ENCODE measurements at regions not wholly inside any gene's neighbourhood (a gene's known extent, or its start where the extent isn't known, plus 50 kb on each side); places are given as distances from the start of the nearest gene placed in this dataset.

DNA sequence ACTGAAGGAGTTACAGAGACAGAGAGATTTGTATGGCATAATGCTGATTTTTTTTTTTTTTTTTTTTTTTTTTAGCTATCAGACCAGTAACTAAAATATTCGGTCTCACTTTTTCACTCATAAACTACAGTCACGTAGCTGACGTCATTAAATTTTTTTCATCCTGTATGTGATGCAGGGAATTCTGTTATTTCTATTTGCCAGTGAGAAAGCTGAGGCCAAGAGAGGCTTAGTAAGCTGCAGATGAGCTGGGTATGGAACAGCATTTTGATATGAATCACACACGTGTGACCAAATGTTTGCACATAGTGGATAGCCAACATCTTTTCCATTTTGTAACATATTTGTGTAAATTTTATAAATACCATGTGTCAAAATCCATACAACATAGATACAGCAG lies 79.1 kb upstream of the EPB41L3 start:
- no peaks in the 10 kb centered on the region for H3K36me3 Mint-ChIP-seq (ENCODE audit: low read depth)

GRCh38 chr18:5620289-5620688 lies 76.5 kb upstream of the EPB41L3 start:
- ATAC-seq (no peak), DNase-seq (no peak)
- H3K9me3 ChIP-seq (ENCODE audit: control insufficient read depth, low read length, poor library complexity, severe bottlenecking): no peaks in the 10 kb centered on the region
- Mint-ChIP-seq H3K4me3 (no peak overlapping the region), H3K27ac (no peak overlapping the region), H3K4me1 (no peaks in the 10 kb centered on the region), H3K27me3 (peaks cover 10% of the 10 kb centered on the region), H3K36me3 (ENCODE audit: low read depth) (no peaks in the 10 kb centered on the region)

More for the DNA sequence above, 79.1 kb upstream of the EPB41L3 start:
- Mint-ChIP-seq H3K27ac (no peak overlapping the region), H3K4me3 (no peak overlapping the region), H3K27me3 (peaks cover 13% of the 10 kb centered on the region), H3K4me1 (no peaks in the 10 kb centered on the region)
- no peaks in the 10 kb centered on the region for H3K9me3 ChIP-seq (ENCODE audit: control insufficient read depth, low read length, poor library complexity, severe bottlenecking)
- ATAC-seq: no peak
- DNase-seq: no peak

DNA sequence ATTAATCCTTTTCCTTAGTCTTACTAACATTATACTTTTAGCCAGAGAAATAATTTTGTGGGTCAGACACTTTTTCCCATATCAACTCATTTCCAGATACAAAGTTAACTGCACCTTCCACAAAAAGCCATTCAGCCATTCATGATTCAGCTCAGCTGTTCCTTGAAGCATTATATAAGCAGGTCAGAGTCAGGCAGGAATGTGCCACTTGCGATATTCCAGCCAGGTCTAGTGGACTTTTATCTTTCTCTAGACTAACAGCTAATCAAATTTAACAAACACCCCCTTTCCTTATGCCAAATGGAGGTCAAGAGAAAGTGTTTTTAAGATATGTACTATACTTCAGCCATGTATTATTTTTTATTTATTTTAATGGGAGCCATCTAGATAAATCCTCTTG lies 75.6 kb upstream of the EPB41L3 start:
- H3K36me3 Mint-ChIP-seq (ENCODE audit: low read depth): no peaks in the 10 kb centered on the region
- H3K9me3 ChIP-seq (ENCODE audit: control insufficient read depth, low read length, poor library complexity, severe bottlenecking): no peaks in the 10 kb centered on the region
- H3K27ac Mint-ChIP-seq: no peak overlapping the region
- peaks cover 10% of the 10 kb centered on the region for H3K27me3 Mint-ChIP-seq
- no peak overlapping the region for H3K4me3 Mint-ChIP-seq
- H3K4me1 Mint-ChIP-seq: no peaks in the 10 kb centered on the region
- ATAC-seq (no peak), DNase-seq (no peak)

GRCh38 chr18:5618047-5618688 lies 74.4 kb upstream of the EPB41L3 start:
- Mint-ChIP-seq H3K4me1 (no peaks in the 10 kb centered on the region), H3K27me3 (peaks cover 10% of the 10 kb centered on the region)
- DNase-seq: no peak

GRCh38 chr18:5611221-5611620 lies 67.4 kb upstream of the EPB41L3 start:
- Mint-ChIP-seq H3K27me3 (peaks cover 10% of the 10 kb centered on the region), H3K4me3 (no peak overlapping the region), H3K27ac (no peak overlapping the region), H3K4me1 (peaks cover 2% of the 10 kb centered on the region), H3K36me3 (ENCODE audit: low read depth) (peaks cover 4% of the 10 kb centered on the region)
- ATAC-seq: no peak
- DNase-seq: no peak
- no peaks in the 10 kb centered on the region for H3K9me3 ChIP-seq (ENCODE audit: control insufficient read depth, low read length, poor library complexity, severe bottlenecking)

More at GRCh38 chr18:5618047-5618688, 74.4 kb upstream of the EPB41L3 start:
- no peaks in the 10 kb centered on the region for H3K9me3 ChIP-seq (ENCODE audit: control insufficient read depth, low read length, poor library complexity, severe bottlenecking)
- H3K4me3 Mint-ChIP-seq: no peak overlapping the region
- H3K27ac Mint-ChIP-seq: no peak overlapping the region
- H3K36me3 Mint-ChIP-seq (ENCODE audit: low read depth): no peaks in the 10 kb centered on the region
- no peak for ATAC-seq

- peaks cover 15% of the 10 kb centered on the region for H3K27me3 Mint-ChIP-seq
- no peak overlapping the region for H3K4me3 Mint-ChIP-seq
- ATAC-seq (no peak), DNase-seq (no peak)
- no peaks in the 10 kb centered on the region for H3K9me3 ChIP-seq (ENCODE audit: control insufficient read depth, low read length, poor library complexity, severe bottlenecking)
- peaks cover 6% of the 10 kb centered on the region for H3K36me3 Mint-ChIP-seq (ENCODE audit: low read depth)
- peaks cover 2% of the 10 kb centered on the region for H3K4me1 Mint-ChIP-seq
- no peak overlapping the region for H3K27ac Mint-ChIP-seq
These were observed 65.0 kb upstream of the EPB41L3 start for GRCh38 chr18:5608846-5609245.

- Mint-ChIP-seq H3K4me3 (no peak overlapping the region), H3K36me3 (ENCODE audit: low read depth) (peaks cover 6% of the 10 kb centered on the region), H3K27ac (no peak overlapping the region), H3K27me3 (peaks cover 28% of the 10 kb centered on the region), H3K4me1 (peaks cover 2% of the 10 kb centered on the region)
- DNase-seq (no peak), ATAC-seq (no peak)
- H3K9me3 ChIP-seq (ENCODE audit: control insufficient read depth, low read length, poor library complexity, severe bottlenecking): no peaks in the 10 kb centered on the region
These were observed 63.2 kb upstream of the EPB41L3 start for GRCh38 chr18:5606951-5607350.

DNA sequence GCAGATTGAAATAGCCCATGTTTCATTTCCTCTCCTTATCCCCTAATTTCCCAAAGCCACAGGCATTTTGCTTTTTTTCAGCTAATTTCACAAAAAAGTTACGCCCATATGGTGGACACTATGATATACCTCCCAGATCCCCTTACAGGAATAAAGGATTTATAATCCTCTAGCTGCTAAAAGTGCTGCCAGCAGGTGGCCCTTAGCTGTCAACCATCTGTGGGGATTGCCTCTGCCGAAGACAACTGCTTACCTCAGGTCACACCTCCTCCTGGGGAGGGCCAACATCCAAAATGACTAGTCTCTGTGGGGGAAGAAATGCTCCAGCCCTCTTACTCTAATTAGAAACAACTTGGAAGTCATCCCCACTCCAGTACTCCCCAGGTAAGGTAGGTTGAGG lies 61.0 kb upstream of the EPB41L3 start:
- DNase-seq: no peak
- H3K9me3 ChIP-seq (ENCODE audit: control insufficient read depth, low read length, poor library complexity, severe bottlenecking): no peaks in the 10 kb centered on the region
- peaks cover 34% of the 10 kb centered on the region for H3K27me3 Mint-ChIP-seq
- peaks cover 6% of the 10 kb centered on the region for H3K36me3 Mint-ChIP-seq (ENCODE audit: low read depth)
- H3K4me3 Mint-ChIP-seq: no peak overlapping the region
- peaks cover 2% of the 10 kb centered on the region for H3K4me1 Mint-ChIP-seq
- no peak overlapping the region for H3K27ac Mint-ChIP-seq
- no peak for ATAC-seq

GRCh38 chr18:5603153-5603552 lies 59.4 kb upstream of the EPB41L3 start:
- no peaks in the 10 kb centered on the region for H3K9me3 ChIP-seq (ENCODE audit: control insufficient read depth, low read length, poor library complexity, severe bottlenecking)
- Mint-ChIP-seq H3K27me3 (peaks cover 34% of the 10 kb centered on the region), H3K4me1 (peaks cover under 1% of the 10 kb centered on the region), H3K36me3 (ENCODE audit: low read depth) (peaks cover 5% of the 10 kb centered on the region), H3K27ac (no peak overlapping the region), H3K4me3 (no peak overlapping the region)
- ATAC-seq (no peak), DNase-seq (no peak)

- H3K9me3 ChIP-seq (ENCODE audit: control insufficient read depth, low read length, poor library complexity, severe bottlenecking): no peaks in the 10 kb centered on the region
- no peak overlapping the region for H3K27ac Mint-ChIP-seq
- H3K4me3 Mint-ChIP-seq: no peak overlapping the region
- ATAC-seq: no peak
- no peaks in the 10 kb centered on the region for H3K4me1 Mint-ChIP-seq
- peaks cover 2% of the 10 kb centered on the region for H3K36me3 Mint-ChIP-seq (ENCODE audit: low read depth)
- DNase-seq: no peak
- H3K27me3 Mint-ChIP-seq: peaks cover 29% of the 10 kb centered on the region
These were observed 57.4 kb upstream of the EPB41L3 start for GRCh38 chr18:5601188-5601624.

DNA sequence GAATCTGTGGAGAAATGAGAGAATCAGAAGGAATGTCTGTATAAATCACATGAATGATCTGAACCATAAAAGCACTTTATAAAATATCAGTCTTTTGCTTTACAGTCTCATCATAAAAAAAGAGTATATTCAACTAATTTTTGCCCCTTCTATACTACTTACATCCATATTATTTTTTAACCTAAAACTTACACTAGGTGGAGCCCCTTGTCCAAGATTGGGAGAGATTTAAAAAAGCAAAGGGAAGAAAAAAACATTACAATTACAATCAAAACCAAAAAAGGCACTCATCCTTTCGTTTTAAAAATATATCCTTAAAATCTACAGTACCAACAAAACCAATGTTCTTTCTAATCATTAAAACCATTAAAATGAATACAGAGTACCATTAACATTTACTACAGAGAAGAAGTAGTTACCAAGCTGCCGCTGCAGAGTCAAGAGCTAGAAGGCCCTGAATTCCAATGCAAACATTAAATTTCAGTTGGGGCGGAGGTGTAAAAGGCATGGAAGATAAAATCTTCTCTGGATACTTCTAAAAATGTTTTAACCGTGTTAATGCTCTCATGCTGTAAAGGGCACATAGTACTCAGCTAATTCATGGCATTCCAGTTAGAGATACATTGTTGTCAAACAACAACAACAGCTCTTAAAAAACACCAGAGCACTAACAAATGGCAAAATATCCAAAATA lies 56.7 kb upstream of the EPB41L3 start:
- H3K36me3 Mint-ChIP-seq (ENCODE audit: low read depth): peaks cover under 1% of the 10 kb centered on the region
- no peak overlapping the region for H3K27ac Mint-ChIP-seq
- no peaks in the 10 kb centered on the region for H3K9me3 ChIP-seq (ENCODE audit: control insufficient read depth, low read length, poor library complexity, severe bottlenecking)
- ATAC-seq: no peak
- H3K4me1 Mint-ChIP-seq: no peaks in the 10 kb centered on the region
- DNase-seq: no peak
- no peak overlapping the region for H3K4me3 Mint-ChIP-seq
- H3K27me3 Mint-ChIP-seq: peaks cover 29% of the 10 kb centered on the region

DNA sequence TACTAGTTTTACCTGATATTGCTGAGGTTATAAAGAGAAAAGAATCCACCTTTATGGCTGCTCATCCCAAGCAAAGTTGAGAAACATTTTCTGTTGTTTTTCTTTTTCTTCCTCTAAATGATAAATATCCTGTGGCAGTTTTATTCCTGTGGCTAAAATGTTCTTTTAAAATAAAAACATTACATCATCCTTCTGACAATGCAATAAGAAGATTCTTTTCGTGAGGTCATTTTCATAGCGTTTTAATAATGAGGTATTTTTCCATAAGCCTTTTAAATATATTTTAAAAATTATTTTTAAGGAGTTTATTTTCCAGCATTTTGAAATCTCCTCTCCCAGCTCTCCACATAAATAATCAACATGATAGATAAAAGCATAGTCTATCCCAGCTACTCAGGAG lies 52.8 kb upstream of the EPB41L3 start:
- ATAC-seq: no peak
- DNase-seq: no peak
- peaks cover 11% of the 10 kb centered on the region for H3K27me3 Mint-ChIP-seq
- H3K4me1 Mint-ChIP-seq: no peaks in the 10 kb centered on the region
- no peak overlapping the region for H3K27ac Mint-ChIP-seq
- H3K9me3 ChIP-seq (ENCODE audit: control insufficient read depth, low read length, poor library complexity, severe bottlenecking): no peaks in the 10 kb centered on the region
- no peaks in the 10 kb centered on the region for H3K36me3 Mint-ChIP-seq (ENCODE audit: low read depth)
- no peak overlapping the region for H3K4me3 Mint-ChIP-seq

All from T-helper 17 cell (primary cell).